ENCODE measurements at regions not wholly inside any gene's neighbourhood (a gene's known extent, or its start where the extent isn't known, plus 50 kb on each side); places are given as distances from the start of the nearest gene placed in this dataset.

DNA sequence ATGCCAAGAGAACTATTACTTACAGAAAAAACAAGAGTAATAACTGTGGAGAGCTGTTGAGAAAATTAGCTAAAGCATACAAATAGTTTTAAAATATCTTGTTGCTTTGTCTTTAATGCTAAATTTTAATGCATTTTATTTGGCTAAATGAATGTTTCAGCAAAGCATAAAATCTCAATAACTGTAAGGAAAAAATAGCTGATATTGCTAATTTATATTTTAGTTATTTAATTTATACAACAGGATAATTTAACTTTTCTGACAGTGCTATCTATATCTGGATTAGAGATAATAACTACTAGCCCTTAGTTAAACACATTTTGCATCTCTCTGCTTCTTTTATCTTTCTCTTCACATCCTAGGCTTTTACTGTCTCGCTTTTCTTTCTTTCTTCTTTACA, 1014.9 kb upstream of the COX7C start:
- TF ChIP-seq, protein P1, sequence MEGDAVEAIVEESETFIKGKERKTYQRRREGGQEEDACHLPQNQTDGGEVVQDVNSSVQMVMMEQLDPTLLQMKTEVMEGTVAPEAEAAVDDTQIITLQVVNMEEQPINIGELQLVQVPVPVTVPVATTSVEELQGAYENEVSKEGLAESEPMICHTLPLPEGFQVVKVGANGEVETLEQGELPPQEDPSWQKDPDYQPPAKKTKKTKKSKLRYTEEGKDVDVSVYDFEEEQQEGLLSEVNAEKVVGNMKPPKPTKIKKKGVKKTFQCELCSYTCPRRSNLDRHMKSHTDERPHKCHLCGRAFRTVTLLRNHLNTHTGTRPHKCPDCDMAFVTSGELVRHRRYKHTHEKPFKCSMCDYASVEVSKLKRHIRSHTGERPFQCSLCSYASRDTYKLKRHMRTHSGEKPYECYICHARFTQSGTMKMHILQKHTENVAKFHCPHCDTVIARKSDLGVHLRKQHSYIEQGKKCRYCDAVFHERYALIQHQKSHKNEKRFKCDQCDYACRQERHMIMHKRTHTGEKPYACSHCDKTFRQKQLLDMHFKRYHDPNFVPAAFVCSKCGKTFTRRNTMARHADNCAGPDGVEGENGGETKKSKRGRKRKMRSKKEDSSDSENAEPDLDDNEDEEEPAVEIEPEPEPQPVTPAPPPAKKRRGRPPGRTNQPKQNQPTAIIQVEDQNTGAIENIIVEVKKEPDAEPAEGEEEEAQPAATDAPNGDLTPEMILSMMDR (IDR thresholded peaks at IDR 0.05): no peak
- TF ChIP-seq POLR2A (IDR thresholded peaks at IDR 0.05) (no peak), POLR2AphosphoS5 (IDR thresholded peaks at IDR 0.05) (no peak)

All from stomach (tissue), 4 donors.